Suprapubic skin (tissue), 4 donors: ENCODE measurements at regions not wholly inside any gene's neighbourhood (a gene's known extent, or its start where the extent isn't known, plus 50 kb on each side); places are given as distances from the start of the nearest gene placed in this dataset.

ENCODE experiments used
- CTCF ChIP-seq, 2 donors: fragments of 200-600 bp in 1 of 2; fragments of 450-650 bp in 1 of 2; sonication (generic) in 1 of 2; IDR thresholded peaks; one replicate each; pipeline ENCODE4 v1.5.1; 2016 to 2019; ENCODE audit warnings: antibody characterized with exemption in 2 of 2, mild to moderate bottlenecking in 1 of 2, moderate library complexity in 1 of 2
- EP300 ChIP-seq: sonication (generic); formaldehyde crosslinking; IDR thresholded peaks from one replicate; pipeline ENCODE4 v1.6.1; 2017; ENCODE audit warnings: antibody characterized with exemption
- POLR2A ChIP-seq, 2 donors: fragments of 450-650 bp; IDR thresholded peaks; one replicate each; pipeline ENCODE4 v1.6.1; 2017; ENCODE audit warnings: antibody characterized with exemption in 2 of 2, mild to moderate bottlenecking in 2 of 2, moderate library complexity in 2 of 2
- POLR2AphosphoS5 ChIP-seq, 3 donors: sonication (generic); formaldehyde crosslinking; IDR thresholded peaks; one replicate each; pipeline ENCODE4 v1.6.1; 2017; ENCODE audit warnings: antibody characterized with exemption in 3 of 3

DNA sequence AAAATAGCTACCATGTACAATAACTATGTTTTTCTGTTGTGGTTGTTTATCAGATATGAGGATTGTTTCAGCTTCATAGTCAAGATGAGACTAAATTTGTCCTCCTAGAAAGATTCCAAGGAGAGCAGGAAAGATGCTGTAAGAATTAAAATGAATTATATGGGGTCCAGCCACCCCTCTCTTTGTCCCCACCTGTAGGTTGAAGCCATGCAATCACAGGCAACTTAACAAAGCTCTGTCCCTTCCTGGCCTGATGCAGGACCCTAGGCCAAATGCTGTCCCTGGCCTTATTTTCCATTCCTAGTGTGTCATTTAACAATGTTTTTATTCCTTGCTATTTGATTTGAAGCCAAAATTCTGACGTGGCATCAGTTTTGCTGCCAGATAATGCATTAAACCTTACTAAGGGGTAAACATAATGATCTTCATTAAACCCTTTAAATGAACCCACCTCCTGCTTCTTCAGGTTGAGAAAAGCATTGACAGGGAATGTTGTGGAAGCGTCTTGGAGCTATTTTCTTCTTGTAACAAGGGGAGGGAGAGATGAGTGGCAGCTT is 240.9 kb upstream of the ZNF521 start:
- TF ChIP-seq EP300: no peak
- TF ChIP-seq CTCF (IDR thresholded peaks at IDR 0.05): no peak
- no peak for TF ChIP-seq POLR2AphosphoS5 (IDR thresholded peaks at IDR 0.05)
- no peak for TF ChIP-seq POLR2A (IDR thresholded peaks at IDR 0.05)
